ENCODE measurements at regions not wholly inside any gene's neighbourhood (a gene's known extent, or its start where the extent isn't known, plus 50 kb on each side); places are given as distances from the start of the nearest gene placed in this dataset.

DNA sequence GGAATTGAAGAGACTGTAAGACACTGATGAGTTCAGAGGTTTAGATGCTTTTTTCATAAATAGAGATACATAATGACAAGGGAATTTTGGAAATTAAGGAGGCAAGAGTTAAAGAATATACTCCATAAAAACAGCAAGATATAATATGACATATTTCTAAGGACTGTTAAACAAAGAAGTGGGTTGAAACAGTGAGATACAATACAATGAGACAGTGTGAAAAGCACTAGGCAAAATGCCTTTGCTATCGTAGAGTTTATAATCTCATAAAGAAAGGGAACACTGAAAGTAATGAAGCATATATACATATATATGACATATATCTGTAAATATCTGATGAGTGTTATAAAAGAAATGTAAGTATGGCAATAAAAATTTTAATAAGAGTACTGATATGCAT lies 1496.2 kb downstream of the TECRL start:
- ATAC-seq (ENCODE audit: poor library complexity): no peak
- Mint-ChIP-seq H3K36me3 (ENCODE audit: low read depth) (no peaks in the 10 kb centered on the region), H3K4me1 (ENCODE audit: low read depth) (no peaks in the 10 kb centered on the region), H3K9me3 (peaks cover 11% of the 10 kb centered on the region), H3K27ac (no peak overlapping the region), H3K4me3 (no peak overlapping the region), H3K27me3 (no peaks in the 10 kb centered on the region)
- H3K4me3 ChIP-seq (ENCODE audit: low read length): no peak overlapping the region
- TF ChIP-seq, protein P1, sequence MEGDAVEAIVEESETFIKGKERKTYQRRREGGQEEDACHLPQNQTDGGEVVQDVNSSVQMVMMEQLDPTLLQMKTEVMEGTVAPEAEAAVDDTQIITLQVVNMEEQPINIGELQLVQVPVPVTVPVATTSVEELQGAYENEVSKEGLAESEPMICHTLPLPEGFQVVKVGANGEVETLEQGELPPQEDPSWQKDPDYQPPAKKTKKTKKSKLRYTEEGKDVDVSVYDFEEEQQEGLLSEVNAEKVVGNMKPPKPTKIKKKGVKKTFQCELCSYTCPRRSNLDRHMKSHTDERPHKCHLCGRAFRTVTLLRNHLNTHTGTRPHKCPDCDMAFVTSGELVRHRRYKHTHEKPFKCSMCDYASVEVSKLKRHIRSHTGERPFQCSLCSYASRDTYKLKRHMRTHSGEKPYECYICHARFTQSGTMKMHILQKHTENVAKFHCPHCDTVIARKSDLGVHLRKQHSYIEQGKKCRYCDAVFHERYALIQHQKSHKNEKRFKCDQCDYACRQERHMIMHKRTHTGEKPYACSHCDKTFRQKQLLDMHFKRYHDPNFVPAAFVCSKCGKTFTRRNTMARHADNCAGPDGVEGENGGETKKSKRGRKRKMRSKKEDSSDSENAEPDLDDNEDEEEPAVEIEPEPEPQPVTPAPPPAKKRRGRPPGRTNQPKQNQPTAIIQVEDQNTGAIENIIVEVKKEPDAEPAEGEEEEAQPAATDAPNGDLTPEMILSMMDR (IDR thresholded peaks at IDR 0.05): no peak
- H3K27ac ChIP-seq (ENCODE audit: low read depth in 1 of 2, low read length in 2 of 2): no peak overlapping the region
- ChIA-PET CTCF (no interaction called here), POLR2A (no interaction called here)
- no peaks in the 10 kb centered on the region for H3K27me3 ChIP-seq (ENCODE audit: control insufficient read depth in 1 of 2, insufficient read depth in 2 of 2, low read length in 2 of 2)
- H3K9me3 ChIP-seq (ENCODE audit: control insufficient read depth in 1 of 2, insufficient read depth in 1 of 2, low read length in 2 of 2): no peaks in the 10 kb centered on the region
- intact Hi-C loops (cut with DNase I, micrococcal nuclease): no loop called here
- no peak for DNase-seq
- H3K36me3 ChIP-seq (ENCODE audit: insufficient read depth, low read length): no peaks in the 10 kb centered on the region
- H3K4me1 ChIP-seq (ENCODE audit: insufficient read depth, low read length): no peaks in the 10 kb centered on the region

DNA sequence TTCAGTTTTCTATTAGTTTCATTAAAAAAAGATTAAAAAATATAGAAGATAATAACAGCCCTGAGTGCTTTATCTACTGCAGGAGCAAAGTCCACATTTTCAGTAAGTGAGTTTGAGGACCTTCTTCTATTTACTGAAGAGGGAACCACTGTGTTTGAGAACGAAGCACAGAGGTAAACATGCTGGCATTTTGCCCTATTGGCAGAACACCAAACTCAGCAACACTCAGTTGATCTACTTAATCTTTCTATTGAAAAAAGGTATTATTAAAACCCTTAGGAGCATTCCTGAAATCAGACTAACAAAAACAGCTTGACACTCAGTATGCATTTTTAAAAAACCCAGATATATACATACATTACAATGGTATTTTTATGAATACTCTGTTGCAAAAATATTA lies 1496.7 kb downstream of the TECRL start:
- POLR2A ChIA-PET: no interaction called here
- TF ChIP-seq, protein P1 (IDR thresholded peaks at IDR 0.05): no peak
- no peaks in the 10 kb centered on the region for H3K27me3 ChIP-seq (ENCODE audit: control insufficient read depth in 1 of 2, insufficient read depth in 2 of 2, low read length in 2 of 2)
- Mint-ChIP-seq H3K36me3 (ENCODE audit: low read depth) (no peaks in the 10 kb centered on the region), H3K4me1 (ENCODE audit: low read depth) (no peaks in the 10 kb centered on the region), H3K27ac (no peak overlapping the region), H3K4me3 (no peak overlapping the region), H3K27me3 (no peaks in the 10 kb centered on the region), H3K9me3 (peaks cover 11% of the 10 kb centered on the region)
- H3K4me1 ChIP-seq (ENCODE audit: insufficient read depth, low read length): no peaks in the 10 kb centered on the region
- no peak for ATAC-seq (ENCODE audit: poor library complexity)
- CTCF ChIA-PET: no interaction called here
- no peak overlapping the region for H3K4me3 ChIP-seq (ENCODE audit: low read length)
- H3K36me3 ChIP-seq (ENCODE audit: insufficient read depth, low read length): no peaks in the 10 kb centered on the region
- no peaks in the 10 kb centered on the region for H3K9me3 ChIP-seq (ENCODE audit: control insufficient read depth in 1 of 2, insufficient read depth in 1 of 2, low read length in 2 of 2)
- no peak for DNase-seq
- intact Hi-C loops (cut with DNase I, micrococcal nuclease): no loop called here
- no peak overlapping the region for H3K27ac ChIP-seq (ENCODE audit: low read depth in 1 of 2, low read length in 2 of 2)

DNA sequence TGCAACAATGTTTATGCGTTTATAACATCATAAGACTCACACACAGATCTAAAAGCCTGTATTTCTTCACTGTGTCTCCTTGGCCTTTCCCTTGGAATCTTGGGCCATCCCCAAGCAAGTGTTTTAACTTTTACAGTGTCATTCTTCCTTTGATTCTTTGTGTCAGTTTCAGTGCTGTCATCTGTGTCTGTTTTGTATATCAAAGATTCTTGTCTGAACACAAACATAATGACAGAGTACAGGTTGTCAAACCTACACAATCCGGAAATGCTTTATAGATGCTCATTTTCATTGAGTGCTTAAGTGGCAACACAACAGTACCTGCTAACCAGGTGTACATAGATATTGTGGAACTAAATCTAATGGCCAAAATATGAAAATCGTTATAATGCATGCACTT lies 1500.0 kb downstream of the TECRL start:
- intact Hi-C loops (cut with DNase I, micrococcal nuclease): no loop called here
- ChIA-PET POLR2A (no interaction called here), CTCF (no interaction called here)
- Mint-ChIP-seq H3K4me3 (no peak overlapping the region), H3K27ac (no peak overlapping the region), H3K9me3 (peaks cover 7% of the 10 kb centered on the region), H3K4me1 (ENCODE audit: low read depth) (no peaks in the 10 kb centered on the region), H3K27me3 (no peaks in the 10 kb centered on the region), H3K36me3 (ENCODE audit: low read depth) (no peaks in the 10 kb centered on the region)
- no peaks in the 10 kb centered on the region for H3K9me3 ChIP-seq (ENCODE audit: control insufficient read depth in 1 of 2, insufficient read depth in 1 of 2, low read length in 2 of 2)
- TF ChIP-seq, protein P1 (IDR thresholded peaks at IDR 0.05): no peak
- H3K4me1 ChIP-seq (ENCODE audit: insufficient read depth, low read length): no peaks in the 10 kb centered on the region
- ATAC-seq (ENCODE audit: poor library complexity) (no peak), DNase-seq (no peak)
- H3K4me3 ChIP-seq (ENCODE audit: low read length): no peak overlapping the region
- no peak overlapping the region for H3K27ac ChIP-seq (ENCODE audit: low read depth in 1 of 2, low read length in 2 of 2)
- no peaks in the 10 kb centered on the region for H3K27me3 ChIP-seq (ENCODE audit: control insufficient read depth in 1 of 2, insufficient read depth in 2 of 2, low read length in 2 of 2)
- H3K36me3 ChIP-seq (ENCODE audit: insufficient read depth, low read length): no peaks in the 10 kb centered on the region

All from CD4-positive, alpha-beta T cell (primary cell).